GM21515 (cell line): ENCODE measurements at regions not wholly inside any gene's neighbourhood (a gene's known extent, or its start where the extent isn't known, plus 50 kb on each side); places are given as distances from the start of the nearest gene placed in this dataset.
"Not testable (repeated sequence)": the region's sequence is repeated elsewhere in the genome, so short reads cannot be mapped to it uniquely, and the experiment has no call there.

Experiments used
- ATAC-seq: cut with Tn5 transposase; IDR thresholded peaks from one replicate; pipeline ENCODE4 v1.9.1; 2021; ENCODE audit not compliant: unreplicated experiment

DNA sequence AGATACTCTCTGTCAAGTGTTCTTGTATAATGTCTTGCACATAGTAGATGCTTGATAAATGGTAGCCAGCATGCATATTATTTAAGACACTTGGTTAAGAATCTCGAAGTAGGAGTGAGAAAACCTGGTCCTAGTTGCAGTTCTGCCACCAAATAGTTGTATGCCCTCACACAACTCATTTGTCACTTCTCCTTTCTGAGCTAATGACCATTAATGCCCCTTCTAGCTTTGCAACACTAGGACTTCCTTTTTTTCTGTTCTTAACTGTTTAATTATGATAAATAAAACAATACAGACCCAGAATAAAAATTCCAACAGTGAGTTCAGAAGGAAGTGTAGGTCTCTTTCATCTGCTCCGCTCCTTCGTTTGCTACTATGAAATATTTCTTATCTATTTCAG lies 453.6 kb downstream of the TMEM135 start:
- no peak for ATAC-seq

DNA sequence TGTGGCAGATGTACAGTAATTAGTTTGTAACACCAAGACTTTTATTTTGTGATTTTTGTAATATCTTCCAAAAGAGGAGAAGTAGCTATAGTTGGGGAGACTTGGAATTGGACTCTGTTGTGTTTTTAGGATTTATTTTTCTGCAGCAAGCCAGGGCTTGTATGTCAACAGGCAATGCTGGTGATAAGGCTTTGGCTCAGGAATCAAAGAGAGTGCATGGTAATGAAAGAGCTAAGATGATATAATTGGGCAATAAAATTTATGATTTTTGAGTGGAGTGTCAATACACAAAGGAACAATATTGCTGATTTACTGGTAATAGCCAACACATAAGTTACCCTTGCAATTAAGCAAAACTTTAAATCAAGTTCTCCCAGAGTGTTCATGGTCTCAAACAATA lies 452.9 kb downstream of the TMEM135 start:
- no peak for ATAC-seq

DNA sequence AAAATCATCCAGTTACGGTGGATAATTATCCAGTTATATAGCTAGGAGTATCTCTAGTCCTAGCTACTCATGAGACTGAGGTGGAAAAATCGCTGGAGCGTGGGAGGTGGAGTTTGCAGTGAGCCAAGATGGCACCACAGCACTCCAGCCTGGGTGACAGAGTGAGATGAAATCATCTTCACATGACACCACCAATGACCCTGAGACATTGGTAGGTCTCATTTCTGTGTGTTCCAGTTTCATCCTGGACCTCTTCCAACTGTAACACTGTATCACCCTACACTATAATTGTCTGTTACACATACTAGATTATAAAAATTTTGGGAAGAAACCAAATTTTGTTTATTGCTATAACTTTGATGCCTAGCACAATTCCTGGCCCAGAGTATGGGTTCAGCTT lies 446.8 kb downstream of the TMEM135 start:
- ATAC-seq: no peak

DNA sequence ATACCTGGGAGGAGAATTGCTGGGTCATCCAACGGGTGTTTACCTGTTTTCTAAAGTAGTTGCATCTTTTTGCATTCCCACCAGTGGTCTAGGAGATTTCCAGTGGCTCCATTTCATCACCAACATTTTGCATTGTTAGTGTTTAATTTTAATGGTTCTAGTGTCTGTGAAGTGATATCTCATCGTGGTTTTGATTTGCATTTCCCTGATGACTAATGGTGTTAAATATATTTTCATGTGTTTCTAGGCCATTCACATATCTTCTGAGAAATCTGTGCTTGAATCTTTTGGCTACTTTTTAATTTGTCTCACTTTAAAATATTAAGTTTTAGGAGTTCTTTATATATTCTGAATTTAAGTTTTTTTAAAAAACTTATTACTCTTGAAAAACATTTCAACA lies 439.6 kb downstream of the TMEM135 start:
- ATAC-seq: no peak

DNA sequence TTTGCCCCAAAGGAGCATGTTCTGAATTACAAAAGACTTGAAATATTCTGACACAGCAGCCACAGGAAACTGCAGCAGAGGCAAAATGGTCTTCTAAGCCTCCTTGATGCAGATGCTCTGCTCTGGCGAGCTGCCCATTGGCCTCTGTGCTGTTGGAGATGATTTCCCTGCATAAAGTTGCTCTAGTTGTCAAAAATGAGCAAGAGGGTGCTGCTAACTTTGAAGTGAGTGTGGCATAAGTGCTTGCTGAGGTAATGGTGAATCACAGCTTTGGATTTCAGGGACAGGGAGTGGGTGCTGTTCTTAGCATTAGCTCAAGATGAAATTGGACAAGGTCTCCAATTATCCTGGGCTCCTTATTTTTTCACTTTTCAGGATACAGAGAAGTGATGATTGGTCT lies 435.4 kb downstream of the TMEM135 start:
- no peak for ATAC-seq

DNA sequence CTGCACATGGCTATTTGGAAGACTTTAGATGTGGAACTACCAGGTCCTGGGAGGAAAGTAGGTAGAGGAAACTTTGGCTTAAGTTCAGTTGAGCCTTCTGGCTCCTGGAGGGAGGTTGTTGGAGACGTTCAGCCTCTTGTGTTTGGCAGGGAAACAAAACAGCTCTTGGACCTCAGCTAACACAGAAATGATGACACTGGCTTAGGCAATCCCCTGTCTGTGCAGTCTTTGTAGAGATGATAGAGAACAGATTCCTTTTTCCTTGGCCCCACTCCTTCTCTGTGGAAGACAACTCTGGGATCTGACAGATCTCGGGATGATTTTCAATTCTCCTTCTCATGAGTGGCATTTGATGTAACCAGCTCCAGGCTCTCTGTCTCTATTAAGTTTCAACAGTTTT lies 428.5 kb downstream of the TMEM135 start:
- ATAC-seq: no peak

DNA sequence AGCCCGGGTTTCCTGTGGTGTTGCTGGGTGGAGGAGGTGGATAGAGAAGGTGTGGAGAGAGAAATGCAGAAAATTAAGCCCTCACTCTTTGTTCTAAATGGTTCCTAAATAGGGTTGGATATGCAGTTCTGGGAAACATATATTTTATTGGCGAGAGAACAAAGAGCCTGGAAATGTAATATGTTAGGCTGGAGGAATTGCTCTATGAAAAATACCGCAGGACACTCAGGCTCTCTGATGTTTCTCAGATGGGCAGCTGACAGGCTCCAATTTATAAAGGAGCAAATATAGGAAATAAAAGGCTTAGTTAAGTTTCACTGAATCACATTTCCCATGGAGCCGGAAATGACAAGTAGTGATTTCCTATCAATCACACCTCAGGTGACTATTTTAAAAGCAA lies 428.0 kb downstream of the TMEM135 start:
- ATAC-seq: no peak

DNA sequence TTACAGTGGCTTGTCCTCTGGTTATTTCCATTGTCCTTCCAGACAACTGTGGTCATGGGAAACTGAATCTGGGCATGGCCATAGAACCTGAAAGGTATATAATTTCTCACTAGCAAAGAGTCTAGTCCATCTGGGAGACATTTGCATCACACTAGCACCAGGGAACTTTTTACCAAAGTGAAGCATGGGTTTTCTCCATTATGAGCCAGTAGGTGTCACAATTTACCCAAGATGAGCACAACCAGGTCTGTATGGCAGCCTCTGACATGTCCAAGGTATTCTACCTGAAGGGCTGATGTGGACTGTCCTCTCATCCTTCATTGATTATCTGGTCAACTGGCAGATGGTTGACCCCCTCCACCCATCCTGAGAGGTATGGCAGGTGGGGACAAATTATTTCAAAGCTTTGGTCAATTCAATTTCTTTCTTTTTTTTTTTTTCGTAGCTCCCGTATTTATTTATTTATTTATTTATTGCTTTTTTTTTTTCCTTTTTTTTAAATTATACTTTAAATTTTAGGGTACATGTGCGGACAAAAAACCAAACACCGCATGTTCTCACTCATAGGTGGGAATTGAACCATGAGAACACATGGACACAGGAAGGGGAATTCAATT lies 425.9 kb downstream of the TMEM135 start:
- ATAC-seq: peak; percentile 64

DNA sequence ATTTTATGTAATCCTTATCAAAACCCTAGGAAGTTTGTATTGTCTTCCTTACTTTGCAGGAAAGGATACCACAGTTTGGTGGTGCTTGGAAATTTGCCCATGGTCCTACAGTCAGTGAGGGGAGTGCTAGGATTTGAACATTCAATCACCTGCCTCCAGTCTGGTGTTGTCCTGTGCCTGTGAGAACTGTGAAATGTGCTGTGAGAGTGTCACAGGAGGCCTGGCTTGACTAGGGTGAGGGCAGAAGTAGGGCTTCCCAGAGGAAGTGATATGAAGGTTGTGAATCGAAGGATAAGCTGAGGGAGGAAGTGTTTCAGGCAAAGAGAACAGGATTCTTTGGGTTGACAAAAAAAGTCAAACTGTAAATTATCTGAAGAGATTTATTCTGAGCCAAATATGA lies 424.4 kb downstream of the TMEM135 start:
- ATAC-seq: no peak

DNA sequence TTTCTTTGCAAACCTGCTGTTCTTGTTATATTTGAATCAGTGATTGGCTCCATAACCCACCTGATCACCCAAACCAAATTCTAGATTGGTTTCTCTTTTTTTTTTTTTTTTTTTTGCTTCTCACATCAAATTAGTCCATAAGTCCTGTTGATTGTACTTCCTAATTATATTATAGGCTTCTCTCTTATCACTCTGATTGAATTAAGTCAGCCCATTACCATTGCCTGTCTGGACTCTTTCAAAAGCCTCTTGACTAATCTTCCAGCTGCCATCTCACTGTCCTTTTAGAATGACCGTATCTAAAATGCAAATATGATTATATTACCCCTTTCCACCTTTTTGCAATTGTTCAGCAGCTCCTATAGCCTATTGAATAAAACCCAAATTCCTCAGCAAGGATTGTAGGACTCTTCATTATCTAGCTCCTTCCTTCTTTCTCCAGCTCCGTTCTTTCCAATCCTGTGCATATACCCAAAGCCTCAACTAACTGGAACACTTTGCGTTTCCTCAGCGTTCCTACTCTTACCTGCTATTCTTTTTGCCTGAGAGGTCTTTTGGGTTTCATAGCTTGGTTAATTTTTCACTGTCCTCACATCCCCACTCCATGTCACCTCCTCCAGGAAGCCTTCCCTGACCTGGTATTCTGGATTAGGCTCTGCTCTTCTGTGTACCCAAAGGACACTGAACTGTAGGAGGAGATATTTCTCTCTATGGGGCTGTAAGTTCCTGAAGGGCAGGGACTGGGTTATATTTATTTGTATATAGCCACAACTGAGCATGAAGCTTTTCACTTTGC lies 423.3 kb downstream of the TMEM135 start:
- ATAC-seq: no peak

DNA sequence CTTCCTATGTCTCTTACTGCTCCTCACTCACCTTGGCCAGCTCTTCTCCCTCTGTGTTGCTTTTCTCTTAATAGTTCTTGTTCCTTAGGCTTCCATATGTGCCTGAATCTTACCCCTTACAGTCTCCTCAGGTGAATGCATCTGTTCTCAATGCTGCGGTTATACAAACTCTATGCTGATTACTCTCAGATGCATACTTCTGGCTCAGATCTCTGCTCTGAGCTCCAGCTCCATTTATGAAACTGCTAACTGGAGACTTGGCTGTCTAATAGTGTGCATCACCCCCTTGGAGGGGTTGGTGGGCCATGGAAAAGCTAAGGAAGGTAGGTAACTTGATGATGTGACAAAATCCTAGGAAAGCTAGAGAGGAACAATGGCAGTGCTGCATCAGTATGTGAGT lies 422.5 kb downstream of the TMEM135 start:
- no peak for ATAC-seq

DNA sequence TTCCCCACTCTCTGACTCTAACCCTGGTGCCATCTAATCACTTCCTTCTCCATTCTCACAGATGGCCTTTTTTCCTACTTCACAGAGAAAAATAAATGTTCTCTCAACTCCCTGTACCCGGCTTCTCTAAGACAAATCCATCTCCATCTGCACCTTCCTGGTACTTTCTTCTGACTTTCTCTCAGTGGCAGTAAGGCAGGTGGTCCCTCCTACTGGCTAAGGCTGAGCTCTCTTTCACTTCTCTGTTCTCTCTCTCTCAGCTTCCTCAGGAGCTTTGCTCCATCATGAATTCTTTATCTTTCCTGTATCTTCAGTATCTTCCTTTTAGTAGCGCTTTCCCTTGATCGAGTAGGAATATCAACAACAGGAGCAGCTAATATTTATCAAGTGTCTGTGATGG lies 421.6 kb downstream of the TMEM135 start:
- ATAC-seq: no peak

DNA sequence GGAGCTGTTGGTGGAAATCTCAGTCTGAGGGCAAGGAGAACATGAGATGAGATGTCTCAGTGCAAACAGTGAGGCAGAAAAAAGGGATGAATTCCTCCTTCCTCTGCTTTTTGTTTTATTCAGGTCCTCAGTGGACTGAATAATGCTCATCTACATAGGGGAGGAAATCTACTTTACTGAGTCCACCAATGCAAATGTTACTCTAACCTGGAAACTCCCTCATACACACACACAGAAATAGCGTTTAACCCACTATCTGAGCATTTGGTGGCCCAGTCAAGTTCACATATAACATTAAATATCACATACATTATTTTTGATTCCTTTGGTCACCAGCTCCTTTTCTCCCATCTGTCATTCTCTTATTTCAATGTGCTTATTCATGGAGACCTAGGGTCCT lies 418.8 kb downstream of the TMEM135 start:
- no peak for ATAC-seq

DNA sequence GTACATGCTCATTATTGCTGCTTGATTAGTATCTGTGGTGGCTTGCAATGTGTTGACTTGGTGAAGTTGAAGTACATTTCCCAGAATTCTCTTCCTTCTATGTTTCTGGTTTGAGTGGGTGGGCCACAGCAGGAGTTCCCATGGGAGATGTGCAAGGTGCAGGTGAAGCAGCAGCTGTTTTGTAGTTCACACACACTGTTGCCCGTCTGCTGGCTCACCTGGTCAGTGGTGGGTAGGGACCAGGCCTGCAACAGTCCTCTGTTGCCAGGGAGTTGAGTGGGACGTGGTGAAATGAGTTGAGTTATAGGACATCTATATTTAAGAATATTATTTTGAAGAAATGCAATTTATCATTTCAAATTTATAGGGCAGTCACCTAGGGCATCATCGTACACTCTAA lies 417.4 kb downstream of the TMEM135 start:
- ATAC-seq: no peak

DNA sequence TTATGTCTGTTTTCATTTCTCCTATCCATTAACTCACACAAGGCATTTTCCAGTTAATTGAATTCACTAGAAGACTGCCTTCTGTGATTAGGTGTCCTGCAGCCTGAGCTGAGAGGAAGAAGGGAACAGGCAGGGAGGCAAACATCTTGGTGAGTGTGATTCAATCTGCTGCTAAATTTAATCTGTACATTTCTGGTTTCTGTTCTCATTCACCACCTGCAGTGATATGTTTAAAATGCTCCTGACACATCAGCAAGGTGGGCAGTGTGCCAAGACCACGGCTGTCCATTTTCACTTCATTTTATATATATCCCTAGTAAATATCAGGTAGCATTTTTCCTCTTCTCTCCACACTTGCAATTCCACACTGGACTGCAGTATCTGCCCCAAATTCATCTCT lies 416.5 kb downstream of the TMEM135 start:
- peak; percentile 91 for ATAC-seq

DNA sequence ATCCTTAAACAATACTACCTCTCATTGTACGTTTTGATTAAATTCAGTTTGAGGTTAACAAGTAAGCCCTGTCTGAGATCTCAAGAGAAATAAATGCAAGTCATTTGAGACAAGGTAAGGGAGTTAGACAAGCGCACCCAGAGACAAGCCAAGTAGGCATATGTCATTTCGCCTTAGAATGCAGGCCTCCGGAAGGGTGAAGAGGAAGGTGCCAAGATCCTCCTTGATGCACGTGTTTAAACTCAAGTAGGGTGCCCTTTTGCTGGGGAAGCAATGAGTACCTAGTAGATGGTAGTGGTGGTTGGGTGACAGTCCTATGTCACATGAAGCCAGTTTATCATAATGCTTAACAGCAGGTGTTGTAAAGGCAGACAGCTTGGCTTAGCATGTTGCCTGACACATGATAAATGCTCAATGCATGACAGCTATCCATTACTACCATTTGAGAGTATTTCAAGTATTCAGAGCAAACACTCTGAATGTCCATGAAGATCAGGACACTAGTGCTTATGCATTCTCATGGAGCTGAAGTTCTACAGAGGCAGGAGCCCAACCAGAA lies 415.9 kb downstream of the TMEM135 start:
- ATAC-seq: peak; percentile 13

DNA sequence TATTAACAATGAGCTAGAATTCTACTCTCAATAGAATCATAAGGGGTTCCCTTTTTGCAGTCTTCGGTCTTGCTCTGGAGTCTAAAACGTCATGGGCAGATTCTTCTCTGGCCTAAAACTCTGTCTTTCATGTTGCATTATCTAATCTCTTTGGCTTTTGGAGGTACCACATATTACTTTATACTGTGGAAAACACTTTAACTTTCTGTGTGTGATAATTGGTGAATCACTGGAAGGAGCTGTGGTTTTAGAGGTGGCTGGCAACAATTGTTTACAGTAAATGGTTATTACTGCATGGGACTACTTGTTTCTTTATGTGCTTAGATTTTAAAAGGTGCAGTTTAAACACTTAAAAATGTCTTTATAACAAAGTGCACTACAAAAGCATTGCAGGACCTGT lies 414.3 kb downstream of the TMEM135 start:
- not testable (repeated sequence) for ATAC-seq

DNA sequence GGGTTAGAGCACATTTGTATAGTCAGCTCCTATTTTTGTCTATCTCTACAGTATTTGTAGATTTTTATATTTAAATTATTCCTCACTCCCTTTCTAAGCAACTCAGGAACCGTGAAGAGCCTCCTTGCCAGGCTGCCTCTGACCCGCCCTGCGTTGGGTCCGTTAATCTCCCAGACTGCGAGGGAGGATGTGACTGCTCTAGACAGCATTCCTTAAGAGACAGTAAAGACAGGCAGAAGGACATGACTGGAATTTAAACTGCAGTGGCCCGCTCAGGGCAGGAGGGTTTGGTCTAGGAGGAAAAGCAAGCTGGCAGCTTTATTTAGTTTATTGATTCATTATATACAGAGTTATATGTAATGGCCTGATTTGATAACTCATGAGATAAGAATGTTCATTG lies 413.7 kb downstream of the TMEM135 start:
- ATAC-seq: no peak

DNA sequence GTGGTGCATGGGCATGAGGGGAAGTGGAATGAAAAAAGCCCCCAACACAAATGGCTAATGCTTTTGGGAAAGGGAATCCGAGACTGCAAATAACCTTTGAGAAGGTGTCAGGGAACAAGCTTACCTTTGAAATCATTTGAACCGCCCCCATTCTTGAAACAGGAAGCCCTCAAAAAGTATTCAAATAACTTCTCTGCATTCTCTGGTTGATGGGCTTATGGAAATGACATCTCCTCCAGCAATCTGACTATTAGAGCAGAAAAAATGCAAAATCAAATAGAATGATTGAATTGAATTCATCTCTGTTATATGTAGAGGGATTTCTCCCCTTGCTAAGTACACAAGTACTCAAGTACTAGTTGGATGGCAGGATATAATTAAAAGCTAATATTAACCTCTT lies 409.9 kb downstream of the TMEM135 start:
- no peak for ATAC-seq

DNA sequence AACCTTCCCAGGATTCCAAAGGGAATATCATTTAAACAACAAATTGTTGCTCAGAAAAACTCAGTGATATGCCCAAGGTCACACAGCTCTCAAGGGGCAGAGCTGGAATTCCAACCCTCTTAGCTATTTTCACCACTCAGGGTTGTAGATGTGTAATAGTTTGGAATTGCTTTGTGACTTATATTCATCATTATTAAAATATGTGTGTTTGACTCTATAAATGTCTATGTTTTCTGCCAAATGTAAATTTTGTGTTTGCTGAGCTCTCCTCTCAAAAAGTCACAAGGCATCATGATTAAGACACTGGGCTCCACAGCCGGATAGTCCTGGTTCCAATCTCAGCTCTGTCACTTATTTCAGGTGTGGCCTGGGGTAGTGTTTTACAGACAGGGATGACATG lies 407.3 kb downstream of the TMEM135 start:
- ATAC-seq: no peak

DNA sequence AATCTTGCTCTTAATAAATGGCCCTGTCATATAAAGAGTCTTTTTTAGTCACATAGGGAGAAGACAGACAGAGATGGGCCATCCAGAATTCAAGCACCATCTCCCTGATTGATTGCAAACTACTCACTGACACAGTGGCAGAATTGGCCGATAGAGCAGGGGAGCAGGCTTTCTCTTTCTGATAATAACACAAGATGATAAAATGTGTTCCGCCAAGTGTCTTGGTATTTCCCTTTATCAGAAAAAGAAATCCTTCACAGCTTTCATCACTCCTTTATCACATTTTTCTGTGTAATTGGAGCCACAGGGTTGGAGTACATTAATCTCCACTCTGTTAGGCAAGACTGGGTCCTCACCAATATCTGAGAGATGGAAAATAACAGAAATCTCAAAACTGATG lies 406.0 kb downstream of the TMEM135 start:
- ATAC-seq: no peak

DNA sequence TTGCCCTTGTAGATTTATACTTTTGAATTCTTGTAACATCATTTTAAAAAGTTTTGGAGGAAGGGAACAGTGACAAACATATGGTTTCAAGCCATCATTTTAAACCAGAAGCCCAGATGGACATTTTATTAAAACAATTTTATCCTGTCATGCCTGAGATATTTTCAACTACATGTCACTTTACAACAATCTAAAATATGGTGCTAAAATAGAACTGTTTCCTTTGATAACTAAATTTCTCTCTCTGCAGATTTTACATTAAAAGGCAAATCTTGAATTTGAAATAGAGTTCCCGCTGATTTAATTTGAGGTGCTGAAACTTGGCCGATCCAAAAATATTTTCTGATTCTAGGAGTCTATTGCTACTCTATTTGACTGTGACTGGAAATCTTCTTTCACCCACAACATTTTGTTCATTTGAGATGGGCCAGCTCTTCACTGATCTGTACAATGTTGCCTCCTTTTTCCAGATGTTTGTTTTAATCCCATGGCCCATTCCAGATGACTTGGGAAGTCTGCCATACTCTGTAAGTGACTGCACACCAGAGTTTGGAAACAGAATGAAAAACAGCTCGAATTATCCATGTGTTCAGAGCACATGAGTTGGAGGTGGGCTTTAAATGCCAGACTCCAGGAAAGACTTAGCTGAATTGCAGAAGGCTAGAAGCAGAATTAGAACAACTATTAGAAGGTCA lies 402.5 kb downstream of the TMEM135 start:
- no peak for ATAC-seq
